H1 (cell line): ENCODE measurements at regions not wholly inside any gene's neighbourhood (a gene's known extent, or its start where the extent isn't known, plus 50 kb on each side); places are given as distances from the start of the nearest gene placed in this dataset.
"Not testable (repeated sequence)": the region's sequence is repeated elsewhere in the genome, so short reads cannot be mapped to it uniquely, and the experiment has no call there.

ENCODE experiments used
- CTCF ChIA-PET: fragments of 300-600 bp; sonication (Branson Sonifier 250); formaldehyde crosslinking; loops from one replicate; lab custom pipeline; 2021; ENCODE audit not compliant: partially characterized antibody; lab: Charles Lee
- POLR2A ChIA-PET: fragments of 300-600 bp; sonication (Branson Sonifier 250); formaldehyde crosslinking; loops from one replicate; lab custom pipeline; 2021; ENCODE audit warnings: inconsistent platforms; ENCODE audit not compliant: partially characterized antibody; lab: Charles Lee
- DNase-seq, 2 experiments: peaks; one replicate each; pipeline versions ENCODE4 v3.0.0 to v3.0.0-alpha.2; 2010 to 2022; ENCODE audit warnings: low spot score in 2 of 2, low read depth in 1 of 2, mixed read lengths in 1 of 2
- FAIRE-seq: peaks from 2 replicates; lab custom pipeline; 2011; peaks lifted over from hg19 to GRCh38; lab: Jason Lieb, UNC
- H2AFZ ChIP-seq: 2 replicates; pipeline ENCODE4 v1.8.1; 2012; ENCODE audit warnings: low read length, inconsistent platforms
- H2AK5ac ChIP-seq: 2 replicates; pipeline ENCODE4 v1.6.1; 2013; ENCODE audit warnings: low read depth, low read length
- H2BK120ac ChIP-seq: replicated peaks from 2 replicates; pipeline ENCODE3; 2013; ENCODE audit warnings: low read depth, low read length, inconsistent platforms
- H2BK12ac ChIP-seq: 2 replicates; pipeline ENCODE4 v1.6.1; 2013; ENCODE audit warnings: low read depth, low read length
- H2BK15ac ChIP-seq: 2 replicates; pipeline ENCODE4 v1.6.1; 2013; ENCODE audit warnings: low read length
- H2BK20ac ChIP-seq: 2 replicates; pipeline ENCODE4 v1.6.1; 2013; ENCODE audit warnings: low read length
- H2BK5ac ChIP-seq: 2 replicates; pipeline ENCODE4 v1.6.1; 2013; ENCODE audit warnings: low read depth, low read length
- H3K14ac ChIP-seq: 2 replicates; pipeline ENCODE4 v1.6.1; 2013; ENCODE audit warnings: inconsistent platforms; ENCODE audit not compliant: insufficient read length
- H3K18ac ChIP-seq: 2 replicates; pipeline ENCODE4 v1.6.1; 2013; ENCODE audit warnings: low read length; ENCODE audit errors: extremely low read depth
- H3K23ac ChIP-seq: 2 replicates; pipeline ENCODE4 v1.6.1; 2013; ENCODE audit warnings: inconsistent platforms; ENCODE audit not compliant: insufficient read length
- H3K23me2 ChIP-seq: 2 replicates; pipeline ENCODE4 v1.6.1; 2013; ENCODE audit warnings: low read depth, low read length
- H3K27ac ChIP-seq: 2 replicates; pipeline ENCODE4 v1.6.1; 2011; ENCODE audit warnings: low read depth, low read length, inconsistent platforms
- H3K27me3 ChIP-seq, 4 experiments: replicated peaks in 1 of 4; 1 replicate in 1 of 4; 2 replicates in 3 of 4; pipeline versions ENCODE4 v1.6.1 to v1.8.1; 2011 to 2013; ENCODE audit warnings: low read length in 3 of 4, mild to moderate bottlenecking in 3 of 4, inconsistent platforms in 2 of 4, mixed read lengths in 2 of 4, moderate library complexity in 1 of 4; ENCODE audit not compliant: control insufficient read depth in 3 of 4, insufficient read depth in 3 of 4; ENCODE audit errors: extremely low read depth in 1 of 4
- H3K36me3 ChIP-seq, 4 experiments: 2 replicates each; pipeline versions ENCODE4 v1.6.1 to v1.8.1; 2011 to 2013; ENCODE audit warnings: mild to moderate bottlenecking in 4 of 4, low read length in 3 of 4, moderate library complexity in 2 of 4, control low read depth in 1 of 4, inconsistent platforms in 1 of 4; ENCODE audit not compliant: insufficient read depth in 4 of 4, control insufficient read depth in 2 of 4
- H3K4ac ChIP-seq: replicated peaks from 2 replicates; pipeline ENCODE3; 2013; ENCODE audit warnings: low read length, low read depth, mixed read lengths, inconsistent platforms; ENCODE audit not compliant: insufficient read length
- H3K4me1 ChIP-seq, 4 experiments: replicated peaks in 1 of 4; 1 replicate in 1 of 4; 2 replicates in 3 of 4; pipeline versions ENCODE4 v1.6.1 to v1.8.1; 2011 to 2013; ENCODE audit warnings: low read length in 3 of 4, inconsistent platforms in 2 of 4, mixed read lengths in 1 of 4; ENCODE audit not compliant: insufficient read depth in 4 of 4, control insufficient read depth in 3 of 4
- H3K4me2 ChIP-seq, 2 experiments: 2 replicates each; pipeline versions ENCODE4 v1.6.1 to v1.8.1; 2011 to 2013; ENCODE audit warnings: low read depth in 2 of 2, low read length in 2 of 2, control low read depth in 1 of 2, inconsistent platforms in 1 of 2, mild to moderate bottlenecking in 1 of 2; ENCODE audit not compliant: insufficient read depth in 1 of 2
- H3K4me3 ChIP-seq, 4 experiments: fragments of 200-600, 300-600 bp in 1 of 4; sonication (generic), shearing (Covaris generic), sonication (Bioruptor Twin) in 1 of 4; 2 replicates each; pipeline versions ENCODE4 v1.5.1 to v1.8.1; 2011 to 2016; ENCODE audit warnings: low read length in 4 of 4, low read depth in 3 of 4, control low read depth in 2 of 4, inconsistent platforms in 2 of 4, mild to moderate bottlenecking in 2 of 4, mixed read lengths in 1 of 4, moderate library complexity in 1 of 4; ENCODE audit not compliant: insufficient read depth in 2 of 4; ENCODE audit errors: extremely low read depth in 1 of 4
- H3K56ac ChIP-seq: replicated peaks from 2 replicates; pipeline ENCODE3; 2013; ENCODE audit warnings: low read depth, mild to moderate bottlenecking, mixed read lengths, low read length, inconsistent platforms; ENCODE audit not compliant: insufficient read length
- H3K79me1 ChIP-seq: 2 replicates; pipeline ENCODE4 v1.6.1; 2013; ENCODE audit warnings: low read depth, low read length, control low read depth
- H3K79me2 ChIP-seq, 2 experiments: 2 replicates each; pipeline versions ENCODE4 v1.6.1 to v1.8.1; 2012 to 2013; ENCODE audit warnings: low read length in 2 of 2, mild to moderate bottlenecking in 2 of 2, inconsistent platforms in 1 of 2; ENCODE audit not compliant: insufficient read depth in 2 of 2, control insufficient read depth in 1 of 2
- H3K9ac ChIP-seq, 4 experiments: replicated peaks in 1 of 4; 1 replicate in 1 of 4; 2 replicates in 3 of 4; pipeline versions ENCODE4 v1.6.1 to v1.8.1; 2011 to 2013; ENCODE audit warnings: low read depth in 3 of 4, low read length in 3 of 4, control low read depth in 2 of 4, mild to moderate bottlenecking in 2 of 4, moderate library complexity in 2 of 4, inconsistent platforms in 1 of 4; ENCODE audit errors: extremely low read depth in 1 of 4
- H3K9me3 ChIP-seq, 2 experiments: 2 replicates each; pipeline versions ENCODE4 v1.6.1 to v1.8.1; 2012 to 2013; ENCODE audit warnings: mild to moderate bottlenecking in 2 of 2, moderate library complexity in 2 of 2, control low read depth in 1 of 2, inconsistent platforms in 1 of 2, low read depth in 1 of 2, low read length in 1 of 2, mixed read lengths in 1 of 2; ENCODE audit not compliant: insufficient read depth in 2 of 2
- H4K20me1 ChIP-seq, 2 experiments: replicated peaks in 1 of 2; 2 replicates each; pipeline versions ENCODE3 to v1.8.1; 2011 to 2013; ENCODE audit warnings: inconsistent platforms in 2 of 2, low read length in 2 of 2, mild to moderate bottlenecking in 1 of 2; ENCODE audit not compliant: insufficient read depth in 2 of 2, control insufficient read depth in 1 of 2
- H4K5ac ChIP-seq: 2 replicates; pipeline ENCODE4 v1.6.1; 2013; ENCODE audit warnings: low read length, low read depth, mixed read lengths, inconsistent platforms; ENCODE audit not compliant: insufficient read length
- H4K8ac ChIP-seq: 2 replicates; pipeline ENCODE4 v1.8.0; 2013; ENCODE audit warnings: mild to moderate bottlenecking, moderate library complexity, low read length, inconsistent platforms; ENCODE audit not compliant: insufficient read depth; ENCODE audit errors: extremely low read depth
- H4K91ac ChIP-seq: replicated peaks from 2 replicates; pipeline ENCODE3; 2013; ENCODE audit warnings: low read length, mixed read lengths, inconsistent platforms; ENCODE audit not compliant: insufficient read length
- WGBS, 2 experiments: shearing (Covaris generic) in 1 of 2; methylation state at CpG; one replicate each; pipeline versions ENCODE4 v1.1.6 to v1.1.7; 2013 to 2015; ENCODE audit warnings: low lambda C conversion rate in 2 of 2, mixed read lengths in 2 of 2, inconsistent platforms in 1 of 2, low coverage in 1 of 2, missing lambda C conversion rate in 1 of 2; ENCODE audit not compliant: insufficient replicate concordance in 2 of 2, insufficient coverage in 1 of 2, insufficient read length in 1 of 2; ENCODE audit errors: extremely low coverage in 1 of 2, missing lambda C conversion rate in 1 of 2; 5-methylcytosine and 5-hydroxymethylcytosine counted together

- H2AFZ ChIP-seq, H3K18ac ChIP-seq, H2BK20ac ChIP-seq, CTCF ChIA-PET, H2BK12ac ChIP-seq, H3K79me2 ChIP-seq, H3K4me1 ChIP-seq, FAIRE-seq, H3K4me3 ChIP-seq, H4K5ac ChIP-seq, DNase-seq, H4K20me1 ChIP-seq, POLR2A ChIA-PET, H2AK5ac ChIP-seq, H3K27me3 ChIP-seq, H3K27ac ChIP-seq, H2BK15ac ChIP-seq, H3K9me3 ChIP-seq, H3K79me1 ChIP-seq, H3K36me3 ChIP-seq, H3K14ac ChIP-seq, H3K4me2 ChIP-seq, H3K56ac ChIP-seq, H2BK5ac ChIP-seq, H3K23ac ChIP-seq, H4K8ac ChIP-seq, H3K9ac ChIP-seq, H2BK120ac ChIP-seq, H3K4ac ChIP-seq, H4K91ac ChIP-seq, H3K23me2 ChIP-seq: not testable (repeated sequence)
- WGBS, 2 experiments, result 85% methylated on average over 7 of the region's 7 CpGs; no CpG with 5 or more reads in 1 of the 2 experiments
Measured at GRCh38 chr4:66462890-66463289, 792.6 kb upstream of the EPHA5 start.
